T47D (cell line): ENCODE measurements at regions not wholly inside any gene's neighbourhood (a gene's known extent, or its start where the extent isn't known, plus 50 kb on each side); places are given as distances from the start of the nearest gene placed in this dataset.
"Not testable (repeated sequence)": the region's sequence is repeated elsewhere in the genome, so short reads cannot be mapped to it uniquely, and the experiment has no call there.

ENCODE experiments used
- DNase-seq, 2 experiments: peaks; one replicate each; pipeline versions ENCODE4 v3.0.0 to v3.0.0-alpha.2; 2011 to 2012; ENCODE audit warnings: low read depth in 1 of 2, low spot score in 1 of 2
- JUND ChIP-seq: IDR thresholded peaks from 2 replicates; pipeline ENCODE4 v1.6.1; 2012; ENCODE audit warnings: low read depth
- in situ Hi-C: cut with HindIII; loops from 2 replicates; pipeline ENCODE4 v1.10.0; 2016; ENCODE audit warnings: low sequenced_read_pairs, low pct_unique_long_range_greater_than_20kb

- no peak for TF ChIP-seq JUND
- in situ Hi-C loops, result no loop called here
- no peak for DNase-seq
Observed at GRCh38 chr6:86474081-86474480, 463.2 kb upstream of the HTR1E start.

- TF ChIP-seq JUND, result no peak
- in situ Hi-C loops, result no loop called here
Observed at GRCh38 chr6:86471791-86472190, 465.5 kb upstream of the HTR1E start.

GRCh38 chr6:86459978-86460377, 477.4 kb upstream of the HTR1E start:
- TF ChIP-seq JUND, result no peak
- in situ Hi-C loops, result no loop called here
- DNase-seq, result no peak

More at GRCh38 chr6:86471791-86472190, 465.5 kb upstream of the HTR1E start:
- DNase-seq, result no peak

GRCh38 chr6:86456821-86457220, 480.5 kb upstream of the HTR1E start:
- in situ Hi-C loops, result no loop called here
- TF ChIP-seq JUND, result no peak
- DNase-seq, result no peak

- in situ Hi-C loops, result no loop called here
- no peak for TF ChIP-seq JUND
- DNase-seq, result no peak
Observed at GRCh38 chr6:86453232-86453631, 484.1 kb upstream of the HTR1E start.

GRCh38 chr6:86448398-86448797, 488.9 kb upstream of the HTR1E start:
- no peak for TF ChIP-seq JUND
- in situ Hi-C loops, result no loop called here

GRCh38 chr6:86440608-86441007, 496.7 kb upstream of the HTR1E start:
- no peak for TF ChIP-seq JUND
- in situ Hi-C loops, result no loop called here
- DNase-seq, result no peak

More at GRCh38 chr6:86448398-86448797, 488.9 kb upstream of the HTR1E start:
- DNase-seq, result no peak

- DNase-seq, result no peak
- TF ChIP-seq JUND, result no peak
- in situ Hi-C loops, result no loop called here
Observed at GRCh38 chr6:86423571-86423970, 513.8 kb upstream of the HTR1E start.

- TF ChIP-seq JUND, result no peak
- no peak for DNase-seq
- in situ Hi-C loops, result no loop called here
Observed at GRCh38 chr6:86412057-86412456, 525.3 kb upstream of the HTR1E start.

GRCh38 chr6:86407128-86407527, 530.2 kb upstream of the HTR1E start:
- no peak for TF ChIP-seq JUND
- in situ Hi-C loops, result no loop called here

GRCh38 chr6:86392850-86393249, 544.5 kb upstream of the HTR1E start:
- DNase-seq, in situ Hi-C loops: not testable (repeated sequence)

More at GRCh38 chr6:86407128-86407527, 530.2 kb upstream of the HTR1E start:
- no peak for DNase-seq

GRCh38 chr6:86380571-86381125, 556.7 kb upstream of the HTR1E start:
- no peak for TF ChIP-seq JUND
- DNase-seq, result no peak
- in situ Hi-C loops, result no loop called here

GRCh38 chr6:86357877-86358276, 579.5 kb upstream of the HTR1E start:
- in situ Hi-C loops, result no loop called here
- DNase-seq, result no peak
- no peak for TF ChIP-seq JUND

- in situ Hi-C loops, result no loop called here
- TF ChIP-seq JUND, result no peak
- no peak for DNase-seq
Observed at GRCh38 chr6:86355271-86355670, 582.1 kb upstream of the HTR1E start.

GRCh38 chr6:86331919-86332318, 605.4 kb upstream of the HTR1E start:
- TF ChIP-seq JUND, result no peak
- in situ Hi-C loops, result no loop called here
- no peak for DNase-seq
